ENCODE measurements at regions not wholly inside any gene's neighbourhood (a gene's known extent, or its start where the extent isn't known, plus 50 kb on each side); places are given as distances from the start of the nearest gene placed in this dataset.

GRCh38 chr7:41334071-41334862 lies 368.6 kb downstream of the INHBA start:
- 86% methylated on average over 4 of the region's 4 CpGs for WGBS
- no peaks in the 10 kb centered on the region for H3K27me3 ChIP-seq (ENCODE audit: control insufficient read depth in 2 of 2, insufficient read depth in 1 of 2, low read length in 1 of 2)

DNA sequence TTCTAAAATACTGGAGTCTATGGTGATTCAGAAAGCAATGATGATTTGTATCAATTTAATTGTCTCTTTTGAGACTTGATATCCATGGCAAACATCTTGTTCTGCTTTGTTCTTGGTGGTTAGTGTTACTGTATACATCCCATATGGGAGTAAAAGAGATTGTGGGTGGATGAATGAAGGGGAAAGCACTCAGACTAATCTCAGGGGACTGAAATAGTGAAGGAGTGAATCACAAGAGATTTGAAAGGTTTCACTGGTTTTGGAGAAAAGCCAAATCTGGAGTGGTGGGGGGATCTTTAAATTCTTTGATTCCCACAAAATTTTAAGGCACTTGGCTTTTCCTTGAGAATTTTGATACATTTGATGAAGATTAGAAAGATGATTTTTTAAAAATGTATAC lies 369.4 kb downstream of the INHBA start:
- no peak overlapping the region for H3K4me3 ChIP-seq (ENCODE audit: low read length in 2 of 2)
- no peak for DNase-seq (ENCODE audit: low read depth in 6 of 9, low spot score in 9 of 9)
- H3K4me1 ChIP-seq (ENCODE audit: control insufficient read depth in 2 of 2, insufficient read depth in 2 of 2, low read length in 2 of 2), result no peaks in the 10 kb centered on the region
- H3K27ac ChIP-seq (ENCODE audit: low read depth in 1 of 2, low read length in 1 of 2), result no peak overlapping the region
- H3K36me3 ChIP-seq (ENCODE audit: control insufficient read depth in 2 of 2, insufficient read depth in 2 of 2, low read length in 1 of 2), result no peaks in the 10 kb centered on the region
- H3K9me3 ChIP-seq (ENCODE audit: control insufficient read depth in 2 of 2, insufficient read depth in 1 of 2, low read length in 1 of 2), result no peaks in the 10 kb centered on the region
- no peaks in the 10 kb centered on the region for H3K27me3 ChIP-seq (ENCODE audit: control insufficient read depth in 2 of 2, insufficient read depth in 1 of 2, low read length in 1 of 2)

More at GRCh38 chr7:41334071-41334862, 368.6 kb downstream of the INHBA start:
- DNase-seq (ENCODE audit: low read depth in 6 of 9, low spot score in 9 of 9), result no peak
- Histone ChIP-seq H3K4me3 (ENCODE audit: low read length in 2 of 2) (no peak overlapping the region), H3K9me3 (ENCODE audit: control insufficient read depth in 2 of 2, insufficient read depth in 1 of 2, low read length in 1 of 2) (no peaks in the 10 kb centered on the region), H3K27ac (ENCODE audit: low read depth in 1 of 2, low read length in 1 of 2) (no peak overlapping the region), H3K36me3 (ENCODE audit: control insufficient read depth in 2 of 2, insufficient read depth in 2 of 2, low read length in 1 of 2) (no peaks in the 10 kb centered on the region), H3K4me1 (ENCODE audit: control insufficient read depth in 2 of 2, insufficient read depth in 2 of 2, low read length in 2 of 2) (no peaks in the 10 kb centered on the region)

DNA sequence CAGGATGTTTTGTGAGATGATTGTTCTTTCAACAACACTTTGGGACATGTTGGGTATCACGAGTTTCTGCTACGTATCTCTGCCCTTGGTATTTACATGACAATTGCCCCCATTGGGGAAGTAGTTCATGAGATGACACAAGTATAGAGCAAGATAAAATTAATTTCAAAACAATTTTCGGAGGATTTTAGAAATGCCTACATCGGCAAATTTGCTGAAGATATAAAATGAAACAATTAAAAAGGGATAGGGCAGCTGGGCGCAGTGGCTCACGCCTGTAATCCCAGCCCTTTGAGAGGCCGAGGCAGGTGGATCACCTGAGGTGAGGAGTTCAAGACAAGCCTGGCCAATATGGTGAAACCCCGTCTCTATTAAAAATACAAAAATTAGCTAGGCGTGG lies 371.7 kb downstream of the INHBA start:
- H3K27ac ChIP-seq (ENCODE audit: low read depth in 1 of 2, low read length in 1 of 2), result no peak overlapping the region
- H3K9me3 ChIP-seq (ENCODE audit: control insufficient read depth in 2 of 2, insufficient read depth in 1 of 2, low read length in 1 of 2), result no peaks in the 10 kb centered on the region
- H3K4me3 ChIP-seq (ENCODE audit: low read length in 2 of 2), result no peak overlapping the region
- H3K36me3 ChIP-seq (ENCODE audit: control insufficient read depth in 2 of 2, insufficient read depth in 2 of 2, low read length in 1 of 2), result no peaks in the 10 kb centered on the region
- WGBS, result 97% methylated on average over 9 of the region's 9 CpGs
- no peak for DNase-seq (ENCODE audit: low read depth in 6 of 9, low spot score in 9 of 9)
- H3K27me3 ChIP-seq (ENCODE audit: control insufficient read depth in 2 of 2, insufficient read depth in 1 of 2, low read length in 1 of 2), result no peaks in the 10 kb centered on the region
- H3K4me1 ChIP-seq (ENCODE audit: control insufficient read depth in 2 of 2, insufficient read depth in 2 of 2, low read length in 2 of 2), result no peaks in the 10 kb centered on the region

DNA sequence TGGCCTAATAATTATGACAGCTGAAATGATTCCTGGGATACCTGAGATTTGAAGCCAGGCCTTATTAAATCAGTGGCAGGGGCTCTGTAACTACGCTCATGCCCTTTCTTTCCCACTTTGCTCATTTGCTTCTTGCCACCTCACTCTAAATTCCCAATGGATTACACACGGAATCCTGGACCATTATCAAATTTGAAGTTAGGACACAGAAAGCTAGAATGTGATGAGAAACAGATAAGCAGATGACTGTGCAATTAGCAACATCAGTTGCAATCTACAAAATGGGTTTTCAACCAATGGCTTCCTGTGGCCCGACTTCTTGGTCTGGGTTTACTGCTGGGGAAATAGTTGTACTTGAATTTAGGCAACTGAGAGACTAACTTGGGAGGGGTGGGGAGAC lies 374.3 kb downstream of the INHBA start:
- no peaks in the 10 kb centered on the region for H3K36me3 ChIP-seq (ENCODE audit: control insufficient read depth in 2 of 2, insufficient read depth in 2 of 2, low read length in 1 of 2)
- DNase-seq (ENCODE audit: low read depth in 6 of 9, low spot score in 9 of 9), result no peak
- H3K9me3 ChIP-seq (ENCODE audit: control insufficient read depth in 2 of 2, insufficient read depth in 1 of 2, low read length in 1 of 2), result no peaks in the 10 kb centered on the region
- no peaks in the 10 kb centered on the region for H3K4me1 ChIP-seq (ENCODE audit: control insufficient read depth in 2 of 2, insufficient read depth in 2 of 2, low read length in 2 of 2)
- 93% methylated on average over 3 of the region's 3 CpGs for WGBS
- no peak overlapping the region for H3K4me3 ChIP-seq (ENCODE audit: low read length in 2 of 2)
- H3K27ac ChIP-seq (ENCODE audit: low read depth in 1 of 2, low read length in 1 of 2), result no peak overlapping the region
- H3K27me3 ChIP-seq (ENCODE audit: control insufficient read depth in 2 of 2, insufficient read depth in 1 of 2, low read length in 1 of 2), result no peaks in the 10 kb centered on the region

DNA sequence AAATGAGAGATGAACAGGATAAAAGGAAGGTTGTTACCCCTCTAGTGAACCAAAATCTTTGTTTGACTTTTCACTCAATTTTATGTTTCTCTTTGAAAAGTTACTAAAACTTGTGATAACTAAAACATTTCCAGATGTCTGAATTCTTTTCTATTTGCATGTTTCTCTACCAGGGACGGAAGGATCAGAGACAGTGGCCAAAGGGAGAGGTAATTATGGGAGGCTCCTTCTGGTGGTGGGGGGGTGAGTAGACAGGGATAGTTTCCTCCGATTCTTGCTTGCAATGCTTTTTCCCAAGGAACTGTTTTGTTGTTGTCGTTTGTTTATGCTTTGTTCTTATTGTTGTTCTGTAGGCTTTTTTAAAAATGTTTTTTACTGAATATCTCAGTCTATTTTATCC lies 374.8 kb downstream of the INHBA start:
- no peaks in the 10 kb centered on the region for H3K36me3 ChIP-seq (ENCODE audit: control insufficient read depth in 2 of 2, insufficient read depth in 2 of 2, low read length in 1 of 2)

GRCh38 chr7:41326616-41327015 lies 376.3 kb downstream of the INHBA start:
- 76% methylated on average over 1 of the region's 1 CpG for WGBS
- no peaks in the 10 kb centered on the region for H3K27me3 ChIP-seq (ENCODE audit: control insufficient read depth in 2 of 2, insufficient read depth in 1 of 2, low read length in 1 of 2)
- no peaks in the 10 kb centered on the region for H3K36me3 ChIP-seq (ENCODE audit: control insufficient read depth in 2 of 2, insufficient read depth in 2 of 2, low read length in 1 of 2)
- no peaks in the 10 kb centered on the region for H3K4me1 ChIP-seq (ENCODE audit: control insufficient read depth in 2 of 2, insufficient read depth in 2 of 2, low read length in 2 of 2)
- H3K4me3 ChIP-seq (ENCODE audit: low read length in 2 of 2), result no peak overlapping the region
- no peaks in the 10 kb centered on the region for H3K9me3 ChIP-seq (ENCODE audit: control insufficient read depth in 2 of 2, insufficient read depth in 1 of 2, low read length in 1 of 2)
- H3K27ac ChIP-seq (ENCODE audit: low read depth in 1 of 2, low read length in 1 of 2), result no peak overlapping the region
- no peak for DNase-seq (ENCODE audit: low read depth in 6 of 9, low spot score in 9 of 9)

More for the DNA sequence above, 374.8 kb downstream of the INHBA start:
- no peak for DNase-seq (ENCODE audit: low read depth in 6 of 9, low spot score in 9 of 9)
- 96% methylated on average over 3 of the region's 3 CpGs for WGBS
- Histone ChIP-seq H3K9me3 (ENCODE audit: control insufficient read depth in 2 of 2, insufficient read depth in 1 of 2, low read length in 1 of 2) (no peaks in the 10 kb centered on the region), H3K4me1 (ENCODE audit: control insufficient read depth in 2 of 2, insufficient read depth in 2 of 2, low read length in 2 of 2) (no peaks in the 10 kb centered on the region), H3K27me3 (ENCODE audit: control insufficient read depth in 2 of 2, insufficient read depth in 1 of 2, low read length in 1 of 2) (no peaks in the 10 kb centered on the region), H3K27ac (ENCODE audit: low read depth in 1 of 2, low read length in 1 of 2) (no peak overlapping the region), H3K4me3 (ENCODE audit: low read length in 2 of 2) (no peak overlapping the region)

- Histone ChIP-seq H3K4me1 (ENCODE audit: control insufficient read depth in 2 of 2, insufficient read depth in 2 of 2, low read length in 2 of 2) (no peaks in the 10 kb centered on the region), H3K9me3 (ENCODE audit: control insufficient read depth in 2 of 2, insufficient read depth in 1 of 2, low read length in 1 of 2) (no peaks in the 10 kb centered on the region), H3K27me3 (ENCODE audit: control insufficient read depth in 2 of 2, insufficient read depth in 1 of 2, low read length in 1 of 2) (no peaks in the 10 kb centered on the region), H3K36me3 (ENCODE audit: control insufficient read depth in 2 of 2, insufficient read depth in 2 of 2, low read length in 1 of 2) (no peaks in the 10 kb centered on the region), H3K27ac (ENCODE audit: low read depth in 1 of 2, low read length in 1 of 2) (no peak overlapping the region), H3K4me3 (ENCODE audit: low read length in 2 of 2) (no peak overlapping the region)
- 80% methylated on average over 3 of the region's 3 CpGs for WGBS
- no peak for DNase-seq (ENCODE audit: low read depth in 6 of 9, low spot score in 9 of 9)
These were observed 379.1 kb downstream of the INHBA start for GRCh38 chr7:41323806-41324205.

DNA sequence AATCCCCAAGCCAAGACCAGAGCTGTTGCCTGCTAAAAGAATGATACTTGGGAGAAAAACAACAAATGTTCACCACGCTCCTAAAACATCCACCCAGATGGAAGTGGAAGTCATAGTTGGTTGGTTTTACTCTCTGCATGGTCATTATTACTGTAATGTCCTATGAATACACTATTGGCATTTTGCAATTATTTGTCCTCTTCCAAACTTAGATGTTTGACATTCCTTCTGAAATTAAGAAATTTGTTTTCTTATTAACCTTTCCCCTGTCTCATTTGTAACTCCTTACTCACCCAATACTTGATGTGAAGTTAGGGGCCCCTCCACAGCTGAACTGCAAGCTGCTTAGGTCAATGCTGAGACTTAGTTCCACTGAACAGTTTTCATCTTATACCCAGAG lies 383.3 kb downstream of the INHBA start:
- Histone ChIP-seq H3K4me3 (ENCODE audit: low read length in 2 of 2) (no peak overlapping the region), H3K27me3 (ENCODE audit: control insufficient read depth in 2 of 2, insufficient read depth in 1 of 2, low read length in 1 of 2) (no peaks in the 10 kb centered on the region), H3K36me3 (ENCODE audit: control insufficient read depth in 2 of 2, insufficient read depth in 2 of 2, low read length in 1 of 2) (no peaks in the 10 kb centered on the region), H3K4me1 (ENCODE audit: control insufficient read depth in 2 of 2, insufficient read depth in 2 of 2, low read length in 2 of 2) (no peaks in the 10 kb centered on the region), H3K27ac (ENCODE audit: low read depth in 1 of 2, low read length in 1 of 2) (no peak overlapping the region), H3K9me3 (ENCODE audit: control insufficient read depth in 2 of 2, insufficient read depth in 1 of 2, low read length in 1 of 2) (no peaks in the 10 kb centered on the region)
- DNase-seq (ENCODE audit: low read depth in 6 of 9, low spot score in 9 of 9), result no peak
- 90% methylated on average over 1 of the region's 1 CpG for WGBS

GRCh38 chr7:41316410-41316809 lies 386.5 kb downstream of the INHBA start:
- H3K4me3 ChIP-seq (ENCODE audit: low read length in 2 of 2), result no peak overlapping the region
- WGBS, result 87% methylated on average over 6 of the region's 6 CpGs
- H3K4me1 ChIP-seq (ENCODE audit: control insufficient read depth in 2 of 2, insufficient read depth in 2 of 2, low read length in 2 of 2), result no peaks in the 10 kb centered on the region
- H3K36me3 ChIP-seq (ENCODE audit: control insufficient read depth in 2 of 2, insufficient read depth in 2 of 2, low read length in 1 of 2), result no peaks in the 10 kb centered on the region
- H3K27ac ChIP-seq (ENCODE audit: low read depth in 1 of 2, low read length in 1 of 2), result no peak overlapping the region
- no peaks in the 10 kb centered on the region for H3K9me3 ChIP-seq (ENCODE audit: control insufficient read depth in 2 of 2, insufficient read depth in 1 of 2, low read length in 1 of 2)
- no peaks in the 10 kb centered on the region for H3K27me3 ChIP-seq (ENCODE audit: control insufficient read depth in 2 of 2, insufficient read depth in 1 of 2, low read length in 1 of 2)
- no peak for DNase-seq (ENCODE audit: low read depth in 6 of 9, low spot score in 9 of 9)
